ENCODE measurements at regions not wholly inside any gene's neighbourhood (a gene's known extent, or its start where the extent isn't known, plus 50 kb on each side); places are given as distances from the start of the nearest gene placed in this dataset.

- Histone ChIP-seq H3K36me3 (no peaks in the 10 kb centered on the region), H3K27ac (no peak overlapping the region), H3K9me3 (no peaks in the 10 kb centered on the region), H3K27me3 (replicated peaks; ENCODE audit: insufficient read depth) (no peaks in the 10 kb centered on the region), H3K4me1 (replicated peaks) (no peaks in the 10 kb centered on the region), H3K4me3 (no peak overlapping the region)
- intact Hi-C loops (cut with DNase I) = no loop called here
- DNase-seq (ENCODE audit: low spot score) = no peak
- 86% methylated on average over 7 of the region's 7 CpGs for WGBS
- no peak for TF ChIP-seq CTCF (IDR thresholded peaks at IDR 0.05)
- no peak for TF ChIP-seq POLR2AphosphoS5 (IDR thresholded peaks at IDR 0.05)
- no peak for TF ChIP-seq POLR2A (IDR thresholded peaks at IDR 0.05)
Measured at GRCh38 chr3:153952091-153952490, 169.1 kb upstream of the ARHGEF26 start.

- H3K36me3 ChIP-seq = no peaks in the 10 kb centered on the region
- H3K4me3 ChIP-seq = no peak overlapping the region
- WGBS = 76% methylated on average over 5 of the region's 5 CpGs
- H3K27ac ChIP-seq = no peak overlapping the region
- no peak for TF ChIP-seq POLR2AphosphoS5 (IDR thresholded peaks at IDR 0.05)
- no peak for TF ChIP-seq CTCF (IDR thresholded peaks at IDR 0.05)
- no peak for TF ChIP-seq POLR2A (IDR thresholded peaks at IDR 0.05)
- H3K4me1 ChIP-seq (replicated peaks) = no peaks in the 10 kb centered on the region
- DNase-seq (ENCODE audit: low spot score) = no peak
- no peaks in the 10 kb centered on the region for H3K27me3 ChIP-seq (replicated peaks; ENCODE audit: insufficient read depth)
- intact Hi-C loops (cut with DNase I) = no loop called here
- no peaks in the 10 kb centered on the region for H3K9me3 ChIP-seq
Measured at GRCh38 chr3:153956613-153957012, 164.6 kb upstream of the ARHGEF26 start.

- Histone ChIP-seq H3K36me3 (no peaks in the 10 kb centered on the region), H3K4me1 (replicated peaks) (no peaks in the 10 kb centered on the region), H3K4me3 (no peak overlapping the region), H3K9me3 (no peaks in the 10 kb centered on the region), H3K27me3 (replicated peaks; ENCODE audit: insufficient read depth) (no peaks in the 10 kb centered on the region), H3K27ac (no peak overlapping the region)
- 86% methylated on average over 1 of the region's 1 CpG for WGBS
- TF ChIP-seq POLR2A (IDR thresholded peaks at IDR 0.05) = no peak
- TF ChIP-seq CTCF (IDR thresholded peaks at IDR 0.05) = no peak
- no peak for TF ChIP-seq POLR2AphosphoS5 (IDR thresholded peaks at IDR 0.05)
- intact Hi-C loops (cut with DNase I) = no loop called here
- DNase-seq (ENCODE audit: low spot score) = no peak
Measured at GRCh38 chr3:153957421-153957820, 163.8 kb upstream of the ARHGEF26 start.

GRCh38 chr3:153958635-153959595 lies 162.3 kb upstream of the ARHGEF26 start:
- Histone ChIP-seq H3K4me3 (no peak overlapping the region), H3K36me3 (no peaks in the 10 kb centered on the region), H3K27me3 (replicated peaks; ENCODE audit: insufficient read depth) (no peaks in the 10 kb centered on the region), H3K9me3 (no peaks in the 10 kb centered on the region), H3K27ac (no peak overlapping the region), H3K4me1 (replicated peaks) (no peaks in the 10 kb centered on the region)
- TF ChIP-seq POLR2AphosphoS5 (IDR thresholded peaks at IDR 0.05) (no peak), POLR2A (IDR thresholded peaks at IDR 0.05) (no peak), CTCF (IDR thresholded peaks at IDR 0.05) (no peak)
- WGBS = 53% methylated on average over 9 of the region's 9 CpGs
- intact Hi-C loops (cut with DNase I) = no loop called here
- no peak for DNase-seq (ENCODE audit: low spot score)
